ENCODE measurements at regions not wholly inside any gene's neighbourhood (a gene's known extent, or its start where the extent isn't known, plus 50 kb on each side); places are given as distances from the start of the nearest gene placed in this dataset.
"Not testable (repeated sequence)": the region's sequence is repeated elsewhere in the genome, so short reads cannot be mapped to it uniquely, and the experiment has no call there.

DNA sequence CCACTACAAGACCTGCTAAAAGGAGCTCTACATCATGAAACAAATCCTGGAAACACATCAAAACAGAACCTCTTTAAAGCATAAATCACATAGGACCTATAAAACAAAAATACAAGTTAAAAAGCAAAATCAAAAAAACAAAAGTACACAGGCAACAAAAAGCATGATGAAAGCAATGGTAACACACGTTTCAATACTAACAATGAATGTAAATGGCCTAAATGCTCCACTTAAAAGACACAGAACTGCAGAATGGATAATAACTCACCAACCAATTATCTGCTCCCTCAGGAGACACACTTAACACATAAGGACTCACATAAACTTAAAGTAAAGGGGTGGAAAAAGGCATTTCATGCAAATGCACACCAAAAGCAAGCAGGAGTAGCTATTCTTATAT, 66.1 kb upstream of the SSTR4 start:
- H3K79me2 ChIP-seq (ENCODE audit: insufficient read depth, low read length); H3K4ac ChIP-seq (ENCODE audit: low read depth, low read length); H3K27me3 ChIP-seq (ENCODE audit: insufficient read depth, low read length); H2AFZ ChIP-seq (ENCODE audit: low read length); H2BK12ac ChIP-seq (ENCODE audit: insufficient read length, low read depth, low read length); H4K8ac ChIP-seq (replicated peaks; ENCODE audit: insufficient read length, low read depth, low read length); H3K18ac ChIP-seq (ENCODE audit: insufficient read length, low read depth, low read length); H3K27ac Mint-ChIP-seq; H3K4me1 ChIP-seq (ENCODE audit: insufficient read depth, low read length); H2AK5ac ChIP-seq (ENCODE audit: insufficient read length, low read length); H4K91ac ChIP-seq (ENCODE audit: insufficient read length, low read depth, low read length); H3K23me2 ChIP-seq (ENCODE audit: insufficient read length, low read depth, low read length, poor library complexity, severe bottlenecking); H3K79me1 ChIP-seq (ENCODE audit: insufficient read depth, low read depth, low read length, poor library complexity, severe bottlenecking); H2BK120ac ChIP-seq (ENCODE audit: low read depth, low read length, poor library complexity, severe bottlenecking); H3K9ac ChIP-seq (ENCODE audit: extremely low read depth, insufficient read length, low read length); H2BK20ac ChIP-seq (ENCODE audit: low read depth, low read length, poor library complexity, severe bottlenecking); H3K27ac ChIP-seq (ENCODE audit: insufficient read length, low read depth, low read length); H3K4me3 Mint-ChIP-seq; H3K23ac ChIP-seq (ENCODE audit: insufficient read length, low read depth, low read length); H3K36me3 Mint-ChIP-seq (ENCODE audit: insufficient read depth in 1 of 3, low read depth in 3 of 3); H3K4me1 Mint-ChIP-seq; H4K20me1 ChIP-seq (ENCODE audit: control insufficient read depth, insufficient read depth, insufficient read length); DNase-seq; H3K4me2 ChIP-seq (ENCODE audit: insufficient read depth, insufficient read length, low read length); H3K14ac ChIP-seq (ENCODE audit: insufficient read depth, low read length); H3K9me3 ChIP-seq (ENCODE audit: control insufficient read depth, low read depth, low read length); H3K56ac ChIP-seq (ENCODE audit: insufficient read length, low read depth, low read length); H2BK15ac ChIP-seq (ENCODE audit: low read depth, low read length); H2BK5ac ChIP-seq (ENCODE audit: insufficient read length, low read length); H4K5ac ChIP-seq (ENCODE audit: insufficient read length, low read depth, low read length); H3T11ph ChIP-seq (ENCODE audit: low read length): not testable (repeated sequence)
- H3K9me3 Mint-ChIP-seq, result peaks cover 3 to 14% of the 10 kb centered on the region in 2 experiments; a peak in 4 of 5 replicates
- WGBS (ENCODE audit: extremely low coverage, insufficient read length, low lambda C conversion rate), result no CpG with 5 or more reads among the region's 1 CpG
- peaks cover 16% of the 10 kb centered on the region for H3K27me3 Mint-ChIP-seq (ENCODE audit: low read depth)

DNA sequence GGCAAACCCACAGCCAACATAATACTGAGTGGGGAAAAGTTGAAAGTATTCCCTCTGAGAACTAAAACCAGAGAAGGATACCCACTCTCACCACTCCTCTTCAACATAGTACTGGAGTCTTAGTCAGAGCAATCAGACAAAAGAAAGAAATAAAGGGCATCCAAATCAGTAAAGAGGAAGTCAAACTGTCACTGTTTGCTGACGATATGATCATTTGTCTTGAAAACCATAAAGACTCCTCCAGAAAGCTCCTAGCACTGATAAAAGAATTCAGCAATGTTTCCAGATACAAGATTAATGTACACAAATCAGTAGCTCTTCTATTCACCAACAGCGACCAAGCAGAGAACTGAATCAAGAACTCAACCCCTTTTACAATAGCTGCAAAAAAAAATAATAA, 64.0 kb upstream of the SSTR4 start:
- not testable (repeated sequence) for H2BK20ac ChIP-seq (ENCODE audit: low read depth, low read length, poor library complexity, severe bottlenecking); H3K9me3 ChIP-seq (ENCODE audit: control insufficient read depth, low read depth, low read length); H3K9ac ChIP-seq (ENCODE audit: extremely low read depth, insufficient read length, low read length); H2BK15ac ChIP-seq (ENCODE audit: low read depth, low read length); H3K4me3 Mint-ChIP-seq; H4K91ac ChIP-seq (ENCODE audit: insufficient read length, low read depth, low read length); H3K79me2 ChIP-seq (ENCODE audit: insufficient read depth, low read length); H3K23me2 ChIP-seq (ENCODE audit: insufficient read length, low read depth, low read length, poor library complexity, severe bottlenecking); H3K27ac Mint-ChIP-seq; H4K8ac ChIP-seq (replicated peaks; ENCODE audit: insufficient read length, low read depth, low read length); H3T11ph ChIP-seq (ENCODE audit: low read length); H2BK5ac ChIP-seq (ENCODE audit: insufficient read length, low read length); H3K14ac ChIP-seq (ENCODE audit: insufficient read depth, low read length); DNase-seq; H2AK5ac ChIP-seq (ENCODE audit: insufficient read length, low read length); H3K4me1 Mint-ChIP-seq; H2AFZ ChIP-seq (ENCODE audit: low read length); H3K4me2 ChIP-seq (ENCODE audit: insufficient read depth, insufficient read length, low read length); H3K56ac ChIP-seq (ENCODE audit: insufficient read length, low read depth, low read length); H3K36me3 Mint-ChIP-seq (ENCODE audit: insufficient read depth in 1 of 3, low read depth in 3 of 3); H3K4me1 ChIP-seq (ENCODE audit: insufficient read depth, low read length); H3K79me1 ChIP-seq (ENCODE audit: insufficient read depth, low read depth, low read length, poor library complexity, severe bottlenecking); H3K27ac ChIP-seq (ENCODE audit: insufficient read length, low read depth, low read length); H3K27me3 ChIP-seq (ENCODE audit: insufficient read depth, low read length); H3K23ac ChIP-seq (ENCODE audit: insufficient read length, low read depth, low read length); H3K18ac ChIP-seq (ENCODE audit: insufficient read length, low read depth, low read length); H4K5ac ChIP-seq (ENCODE audit: insufficient read length, low read depth, low read length); H2BK12ac ChIP-seq (ENCODE audit: insufficient read length, low read depth, low read length); H4K20me1 ChIP-seq (ENCODE audit: control insufficient read depth, insufficient read depth, insufficient read length); H2BK120ac ChIP-seq (ENCODE audit: low read depth, low read length, poor library complexity, severe bottlenecking); H3K4ac ChIP-seq (ENCODE audit: low read depth, low read length)
- no CpG with 5 or more reads among the region's 2 CpGs for WGBS (ENCODE audit: extremely low coverage, insufficient read length, low lambda C conversion rate)
- H3K27me3 Mint-ChIP-seq (ENCODE audit: low read depth), result peaks cover 23% of the 10 kb centered on the region
- H3K9me3 Mint-ChIP-seq, result peaks cover 3 to 14% of the 10 kb centered on the region in 2 experiments; a peak in 4 of 5 replicates
